Testis (tissue), 2 donors: ENCODE measurements at regions not wholly inside any gene's neighbourhood (a gene's known extent, or its start where the extent isn't known, plus 50 kb on each side); places are given as distances from the start of the nearest gene placed in this dataset.
A peak's percentile ranks its signal among the peaks of the same experiment; 100 is the strongest.

Source experiments
- DNase-seq: peaks from one replicate; pipeline ENCODE4 v3.0.0-alpha.2; 2019
- H3K27ac ChIP-seq, 2 donors: fragments of 200-600 bp; sonication (generic); one replicate each; pipeline ENCODE4 v1.5.1; 2019
- H3K27me3 ChIP-seq: fragments of 200-600 bp; sonication (generic); one replicate; pipeline ENCODE4 v1.5.1; 2019
- H3K36me3 ChIP-seq: fragments of 200-600 bp; sonication (generic); one replicate; pipeline ENCODE4 v1.5.1; 2017; ENCODE audit warnings: low read depth; ENCODE audit errors: missing control alignments
- H3K4me1 ChIP-seq: fragments of 200-600 bp; sonication (generic); one replicate; pipeline ENCODE4 v1.5.1; 2019
- H3K4me3 ChIP-seq, 2 donors: fragments of 200-600 bp; sonication (generic); one replicate each; pipeline ENCODE4 v1.5.1; 2017 to 2019
- H3K9me3 ChIP-seq: fragments of 200-600 bp; sonication (generic); one replicate; pipeline ENCODE4 v1.5.1; 2017
- POLR2A ChIP-seq: fragments of 450-650 bp; IDR thresholded peaks from one replicate; pipeline ENCODE4 v1.6.1; 2017; ENCODE audit warnings: antibody characterized with exemption, mild to moderate bottlenecking, moderate library complexity
- WGBS, 2 donors: methylation state at CpG; one replicate each; pipeline ENCODE4 v1.1.5; 2018; 5-methylcytosine and 5-hydroxymethylcytosine counted together
- intact Hi-C: fragments of 100-400 bp; cut with DNase I; formaldehyde crosslinking; loops from one replicate; pipeline ENCODE4 v1.15.1; 2023; ENCODE audit warnings: low total_unique reads
- TF ChIP-seq, protein P1 (sequence below), 3 experiments: fragments of 450-650 bp in 2 of 3; fragments of 200-600 bp in 1 of 3; sonication (generic) in 1 of 3; IDR thresholded peaks; one replicate each; pipeline ENCODE4 v1.5.1; 2016 to 2019; ENCODE audit warnings: antibody characterized with exemption in 3 of 3, mild to moderate bottlenecking in 2 of 3, moderate library complexity in 1 of 3

- H3K27ac ChIP-seq = no peak overlapping the region
- H3K4me3 ChIP-seq = no peak overlapping the region
- no peaks in the 10 kb centered on the region for H3K27me3 ChIP-seq
- TF ChIP-seq, protein P1, sequence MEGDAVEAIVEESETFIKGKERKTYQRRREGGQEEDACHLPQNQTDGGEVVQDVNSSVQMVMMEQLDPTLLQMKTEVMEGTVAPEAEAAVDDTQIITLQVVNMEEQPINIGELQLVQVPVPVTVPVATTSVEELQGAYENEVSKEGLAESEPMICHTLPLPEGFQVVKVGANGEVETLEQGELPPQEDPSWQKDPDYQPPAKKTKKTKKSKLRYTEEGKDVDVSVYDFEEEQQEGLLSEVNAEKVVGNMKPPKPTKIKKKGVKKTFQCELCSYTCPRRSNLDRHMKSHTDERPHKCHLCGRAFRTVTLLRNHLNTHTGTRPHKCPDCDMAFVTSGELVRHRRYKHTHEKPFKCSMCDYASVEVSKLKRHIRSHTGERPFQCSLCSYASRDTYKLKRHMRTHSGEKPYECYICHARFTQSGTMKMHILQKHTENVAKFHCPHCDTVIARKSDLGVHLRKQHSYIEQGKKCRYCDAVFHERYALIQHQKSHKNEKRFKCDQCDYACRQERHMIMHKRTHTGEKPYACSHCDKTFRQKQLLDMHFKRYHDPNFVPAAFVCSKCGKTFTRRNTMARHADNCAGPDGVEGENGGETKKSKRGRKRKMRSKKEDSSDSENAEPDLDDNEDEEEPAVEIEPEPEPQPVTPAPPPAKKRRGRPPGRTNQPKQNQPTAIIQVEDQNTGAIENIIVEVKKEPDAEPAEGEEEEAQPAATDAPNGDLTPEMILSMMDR (IDR thresholded peaks at IDR 0.05) = no peak
- TF ChIP-seq POLR2A = no peak
- intact Hi-C loops = no loop called here
- WGBS, 2 donors = 79 to 85% methylated on average over 6 to 7 of the region's 7 CpGs
- H3K4me1 ChIP-seq = no peaks in the 10 kb centered on the region
- no peaks in the 10 kb centered on the region for H3K9me3 ChIP-seq
- no peak for DNase-seq
- no peaks in the 10 kb centered on the region for H3K36me3 ChIP-seq
Observed at GRCh38 chr18:75122334-75122958, 86.5 kb downstream of the PTGR3 start.

GRCh38 chr18:75121266-75121665 lies 87.7 kb downstream of the PTGR3 start:
- H3K4me1 ChIP-seq = no peaks in the 10 kb centered on the region
- no peaks in the 10 kb centered on the region for H3K36me3 ChIP-seq
- no peak for DNase-seq
- no peak overlapping the region for H3K27ac ChIP-seq
- no peaks in the 10 kb centered on the region for H3K9me3 ChIP-seq
- WGBS, 2 donors = 78 to 96% methylated on average over 3 of the region's 3 CpGs
- H3K27me3 ChIP-seq = no peaks in the 10 kb centered on the region
- no peak overlapping the region for H3K4me3 ChIP-seq
- intact Hi-C loops = no loop called here
- TF ChIP-seq, protein P1 (IDR thresholded peaks at IDR 0.05) = no peak
- TF ChIP-seq POLR2A = no peak

DNA sequence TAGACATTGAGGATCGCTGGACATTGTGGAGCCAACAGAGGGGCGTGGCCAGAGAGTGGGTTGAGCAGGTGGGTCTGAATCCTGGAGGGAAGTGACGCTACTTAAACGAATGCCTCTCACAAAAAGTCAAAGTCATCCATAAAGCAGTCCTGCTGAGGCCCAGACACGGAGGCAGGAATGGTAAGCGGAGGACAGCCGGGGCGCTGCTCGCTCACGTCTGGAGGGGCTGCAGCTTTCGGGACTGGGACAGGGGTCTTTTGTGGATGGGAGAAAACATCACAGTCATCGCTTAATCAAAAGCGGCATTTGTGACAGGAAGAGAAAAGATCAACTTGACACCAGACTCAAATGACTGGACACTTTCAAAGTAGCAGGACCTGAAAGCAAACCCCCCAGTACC lies 88.4 kb downstream of the PTGR3 start:
- H3K4me3 ChIP-seq = no peak overlapping the region
- 93 to 94% methylated on average over 13 of the region's 13 CpGs for WGBS, 2 donors
- H3K4me1 ChIP-seq = no peaks in the 10 kb centered on the region
- H3K27me3 ChIP-seq = no peaks in the 10 kb centered on the region
- no peak overlapping the region for H3K27ac ChIP-seq
- H3K9me3 ChIP-seq = no peaks in the 10 kb centered on the region
- TF ChIP-seq, protein P1 (IDR thresholded peaks at IDR 0.05) = no peak
- no peak for TF ChIP-seq POLR2A
- intact Hi-C loops = no loop called here
- no peak for DNase-seq
- no peaks in the 10 kb centered on the region for H3K36me3 ChIP-seq

DNA sequence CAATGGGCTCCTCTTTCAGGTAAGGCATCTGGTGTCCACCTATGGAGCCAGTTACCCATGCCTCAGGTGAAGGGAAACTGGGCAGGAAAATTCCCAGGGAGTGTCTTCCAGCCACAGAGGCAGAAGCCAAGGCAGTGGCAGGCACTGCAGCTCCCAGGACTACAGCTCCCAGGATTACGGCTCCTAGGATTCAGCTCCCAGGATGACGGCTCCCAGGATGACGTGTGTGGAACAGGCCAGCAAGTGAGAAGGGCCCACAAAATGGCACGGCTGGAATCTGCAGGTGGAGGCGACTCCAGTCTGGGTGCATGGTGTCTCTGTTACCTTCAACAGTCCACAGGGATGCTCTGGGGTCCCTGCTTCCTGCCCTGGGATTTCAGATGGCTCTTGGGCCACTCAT lies 92.1 kb downstream of the PTGR3 start:
- H3K9me3 ChIP-seq = no peaks in the 10 kb centered on the region
- H3K27me3 ChIP-seq = no peaks in the 10 kb centered on the region
- H3K4me1 ChIP-seq = no peaks in the 10 kb centered on the region
- intact Hi-C loops = no loop called here
- peak; percentile 6 for DNase-seq
- 94% methylated on average over 5 of the region's 5 CpGs for WGBS, 2 donors
- no peak for TF ChIP-seq POLR2A
- TF ChIP-seq, protein P1 (IDR thresholded peaks at IDR 0.05) = no peak
- H3K36me3 ChIP-seq = no peaks in the 10 kb centered on the region
- H3K4me3 ChIP-seq = no peak overlapping the region
- no peak overlapping the region for H3K27ac ChIP-seq

GRCh38 chr18:75116165-75116564 lies 92.8 kb downstream of the PTGR3 start:
- Histone ChIP-seq H3K36me3 (no peaks in the 10 kb centered on the region), H3K9me3 (no peaks in the 10 kb centered on the region), H3K27ac (no peak overlapping the region), H3K4me3 (no peak overlapping the region), H3K27me3 (no peaks in the 10 kb centered on the region), H3K4me1 (no peaks in the 10 kb centered on the region)
- WGBS, 2 donors = 75 to 78% methylated on average over 5 to 7 of the region's 7 CpGs
- DNase-seq = no peak
- no peak for TF ChIP-seq POLR2A
- TF ChIP-seq, protein P1 (IDR thresholded peaks at IDR 0.05) = no peak
- intact Hi-C loops = no loop called here
